ENCODE measurements at regions not wholly inside any gene's neighbourhood (a gene's known extent, or its start where the extent isn't known, plus 50 kb on each side); places are given as distances from the start of the nearest gene placed in this dataset.

GRCh38 chr4:60790608-60791007 is 409.5 kb upstream of the ADGRL3 start:
- TF ChIP-seq, protein P1, sequence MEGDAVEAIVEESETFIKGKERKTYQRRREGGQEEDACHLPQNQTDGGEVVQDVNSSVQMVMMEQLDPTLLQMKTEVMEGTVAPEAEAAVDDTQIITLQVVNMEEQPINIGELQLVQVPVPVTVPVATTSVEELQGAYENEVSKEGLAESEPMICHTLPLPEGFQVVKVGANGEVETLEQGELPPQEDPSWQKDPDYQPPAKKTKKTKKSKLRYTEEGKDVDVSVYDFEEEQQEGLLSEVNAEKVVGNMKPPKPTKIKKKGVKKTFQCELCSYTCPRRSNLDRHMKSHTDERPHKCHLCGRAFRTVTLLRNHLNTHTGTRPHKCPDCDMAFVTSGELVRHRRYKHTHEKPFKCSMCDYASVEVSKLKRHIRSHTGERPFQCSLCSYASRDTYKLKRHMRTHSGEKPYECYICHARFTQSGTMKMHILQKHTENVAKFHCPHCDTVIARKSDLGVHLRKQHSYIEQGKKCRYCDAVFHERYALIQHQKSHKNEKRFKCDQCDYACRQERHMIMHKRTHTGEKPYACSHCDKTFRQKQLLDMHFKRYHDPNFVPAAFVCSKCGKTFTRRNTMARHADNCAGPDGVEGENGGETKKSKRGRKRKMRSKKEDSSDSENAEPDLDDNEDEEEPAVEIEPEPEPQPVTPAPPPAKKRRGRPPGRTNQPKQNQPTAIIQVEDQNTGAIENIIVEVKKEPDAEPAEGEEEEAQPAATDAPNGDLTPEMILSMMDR (IDR thresholded peaks at IDR 0.05; ENCODE audit: borderline replicate concordance, insufficient read depth, low read depth, low read length): no peak
- H3K4me3 ChIP-seq (ENCODE audit: low read depth, low read length): no peak overlapping the region

DNA sequence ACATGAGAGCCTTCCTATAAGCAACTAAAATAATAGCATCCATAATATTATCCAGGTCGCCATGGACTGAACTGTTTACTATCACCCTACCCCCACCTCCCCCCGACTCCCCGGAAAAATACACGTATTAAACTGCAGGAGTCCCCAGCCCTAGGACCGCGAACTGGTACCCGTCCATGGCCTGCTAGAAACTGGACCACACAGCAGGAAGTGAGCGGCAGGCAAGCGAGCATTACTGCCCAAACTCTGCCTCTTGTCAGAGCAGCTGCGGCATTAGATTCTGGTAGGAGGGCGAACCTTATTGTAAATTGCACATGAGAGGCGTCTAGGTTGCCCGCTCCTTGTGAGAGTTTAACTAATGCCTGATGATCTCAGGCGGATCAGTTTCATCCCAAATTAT is 405.8 kb upstream of the ADGRL3 start:
- TF ChIP-seq, protein P1 (IDR thresholded peaks at IDR 0.05; ENCODE audit: borderline replicate concordance, insufficient read depth, low read depth, low read length): no peak

GRCh38 chr4:60799214-60799613 is 400.9 kb upstream of the ADGRL3 start:
- no peak overlapping the region for H3K4me3 ChIP-seq (ENCODE audit: low read depth, low read length)
- TF ChIP-seq, protein P1 (IDR thresholded peaks at IDR 0.05; ENCODE audit: borderline replicate concordance, insufficient read depth, low read depth, low read length): no peak

More for the DNA sequence above, 405.8 kb upstream of the ADGRL3 start:
- no peak overlapping the region for H3K4me3 ChIP-seq (ENCODE audit: low read depth, low read length)

GRCh38 chr4:60800701-60801100 is 399.4 kb upstream of the ADGRL3 start:
- no peak overlapping the region for H3K4me3 ChIP-seq (ENCODE audit: low read depth, low read length)
- TF ChIP-seq, protein P1 (IDR thresholded peaks at IDR 0.05; ENCODE audit: borderline replicate concordance, insufficient read depth, low read depth, low read length): no peak

- TF ChIP-seq, protein P1 (IDR thresholded peaks at IDR 0.05; ENCODE audit: borderline replicate concordance, insufficient read depth, low read depth, low read length): peak; percentile 53
- H3K4me3 ChIP-seq (ENCODE audit: low read depth, low read length): no peak overlapping the region
These were observed 394.4 kb upstream of the ADGRL3 start for GRCh38 chr4:60805500-60806313.

- TF ChIP-seq, protein P1 (IDR thresholded peaks at IDR 0.05; ENCODE audit: borderline replicate concordance, insufficient read depth, low read depth, low read length): no peak
- H3K4me3 ChIP-seq (ENCODE audit: low read depth, low read length): no peak overlapping the region
These were observed 391.2 kb upstream of the ADGRL3 start for GRCh38 chr4:60808726-60809485.
